ENCODE measurements at regions not wholly inside any gene's neighbourhood (a gene's known extent, or its start where the extent isn't known, plus 50 kb on each side); places are given as distances from the start of the nearest gene placed in this dataset.

- TF ChIP-seq CTCF (conservative IDR thresholded peaks at IDR 0.05; ENCODE audit: low read length) (no peak), EZH2phosphoT487 (IDR thresholded peaks at IDR 0.05; ENCODE audit: borderline replicate concordance, low read depth, low read length) (no peak)
- Histone ChIP-seq H3K79me2 (ENCODE audit: insufficient read depth, low read depth, low read length) (no peaks in the 10 kb centered on the region), H4K20me1 (ENCODE audit: insufficient read depth, low read length) (no peaks in the 10 kb centered on the region), H3K4me3 (ENCODE audit: low read depth, low read length, poor library complexity, severe bottlenecking) (no peak overlapping the region), H3K36me3 (ENCODE audit: insufficient read depth, low read length) (no peaks in the 10 kb centered on the region), H3K9me2 (ENCODE audit: insufficient read depth, low read length) (no peaks in the 10 kb centered on the region), H3K9me3 (ENCODE audit: low read length) (no peaks in the 10 kb centered on the region), H3K27ac (ENCODE audit: low read depth, low read length, poor library complexity, severe bottlenecking) (no peak overlapping the region), H3K4me1 (ENCODE audit: insufficient read depth, low read length, poor library complexity, severe bottlenecking) (no peaks in the 10 kb centered on the region), H3K4me2 (ENCODE audit: low read length) (no peak overlapping the region), H2AFZ (ENCODE audit: low read length) (no peak overlapping the region)
- CTCF ChIA-PET (ENCODE audit: unreplicated experiment): no interaction called here
- intact Hi-C loops (cut with micrococcal nuclease; ENCODE audit: unreplicated experiment): no loop called here
- POLR2A ChIA-PET: no interaction called here
- no TSS peak for BruUV-seq (replicated peaks)
- DNase-seq (ENCODE audit: low spot score): no peak
These were observed 195.2 kb downstream of the MDFIC start for GRCh38 chr7:115116773-115117715.

GRCh38 chr7:115113776-115114175 lies 191.9 kb downstream of the MDFIC start:
- Histone ChIP-seq H3K4me1 (ENCODE audit: insufficient read depth, low read length, poor library complexity, severe bottlenecking) (no peaks in the 10 kb centered on the region), H3K9me2 (ENCODE audit: insufficient read depth, low read length) (no peaks in the 10 kb centered on the region), H2AFZ (ENCODE audit: low read length) (no peak overlapping the region), H4K20me1 (ENCODE audit: insufficient read depth, low read length) (no peaks in the 10 kb centered on the region), H3K4me3 (ENCODE audit: low read depth, low read length, poor library complexity, severe bottlenecking) (no peak overlapping the region), H3K79me2 (ENCODE audit: insufficient read depth, low read depth, low read length) (no peaks in the 10 kb centered on the region), H3K9me3 (ENCODE audit: low read length) (no peaks in the 10 kb centered on the region), H3K27ac (ENCODE audit: low read depth, low read length, poor library complexity, severe bottlenecking) (no peak overlapping the region), H3K36me3 (ENCODE audit: insufficient read depth, low read length) (no peaks in the 10 kb centered on the region), H3K4me2 (ENCODE audit: low read length) (no peak overlapping the region)
- no TSS peak for BruUV-seq (replicated peaks)
- ChIA-PET CTCF (ENCODE audit: unreplicated experiment) (no interaction called here), POLR2A (no interaction called here)
- intact Hi-C loops (cut with micrococcal nuclease; ENCODE audit: unreplicated experiment): no loop called here
- DNase-seq (ENCODE audit: low spot score): no peak
- TF ChIP-seq EZH2phosphoT487 (IDR thresholded peaks at IDR 0.05; ENCODE audit: borderline replicate concordance, low read depth, low read length): no peak
- no peak for TF ChIP-seq CTCF (conservative IDR thresholded peaks at IDR 0.05; ENCODE audit: low read length)

GRCh38 chr7:115113131-115113530 lies 191.2 kb downstream of the MDFIC start:
- ChIA-PET CTCF (ENCODE audit: unreplicated experiment) (no interaction called here), POLR2A (interaction anchor here (1.0 kb wide), 1 partner anchor 8 kb away, joined by 3 read pairs; no protein-coding TSS in a partner anchor)
- TF ChIP-seq CTCF (conservative IDR thresholded peaks at IDR 0.05; ENCODE audit: low read length) (no peak), EZH2phosphoT487 (IDR thresholded peaks at IDR 0.05; ENCODE audit: borderline replicate concordance, low read depth, low read length) (no peak)
- Histone ChIP-seq H3K9me3 (ENCODE audit: low read length) (no peaks in the 10 kb centered on the region), H4K20me1 (ENCODE audit: insufficient read depth, low read length) (no peaks in the 10 kb centered on the region), H3K36me3 (ENCODE audit: insufficient read depth, low read length) (no peaks in the 10 kb centered on the region), H3K79me2 (ENCODE audit: insufficient read depth, low read depth, low read length) (no peaks in the 10 kb centered on the region), H2AFZ (ENCODE audit: low read length) (no peak overlapping the region), H3K9me2 (ENCODE audit: insufficient read depth, low read length) (no peaks in the 10 kb centered on the region), H3K4me2 (ENCODE audit: low read length) (no peak overlapping the region), H3K27ac (ENCODE audit: low read depth, low read length, poor library complexity, severe bottlenecking) (no peak overlapping the region), H3K4me1 (ENCODE audit: insufficient read depth, low read length, poor library complexity, severe bottlenecking) (no peaks in the 10 kb centered on the region), H3K4me3 (ENCODE audit: low read depth, low read length, poor library complexity, severe bottlenecking) (no peak overlapping the region)
- BruUV-seq (replicated peaks): no TSS peak
- DNase-seq (ENCODE audit: low spot score): no peak
- intact Hi-C loops (cut with micrococcal nuclease; ENCODE audit: unreplicated experiment): no loop called here
